T1000 (cell line): ENCODE measurements at regions not wholly inside any gene's neighbourhood (a gene's known extent, or its start where the extent isn't known, plus 50 kb on each side); places are given as distances from the start of the nearest gene placed in this dataset.

Experiments used
- DNase-seq: peaks from one replicate; lab custom pipeline; 2025; ENCODE audit warnings: mixed read lengths; lab: John Stamatoyannopoulos, UW

DNA sequence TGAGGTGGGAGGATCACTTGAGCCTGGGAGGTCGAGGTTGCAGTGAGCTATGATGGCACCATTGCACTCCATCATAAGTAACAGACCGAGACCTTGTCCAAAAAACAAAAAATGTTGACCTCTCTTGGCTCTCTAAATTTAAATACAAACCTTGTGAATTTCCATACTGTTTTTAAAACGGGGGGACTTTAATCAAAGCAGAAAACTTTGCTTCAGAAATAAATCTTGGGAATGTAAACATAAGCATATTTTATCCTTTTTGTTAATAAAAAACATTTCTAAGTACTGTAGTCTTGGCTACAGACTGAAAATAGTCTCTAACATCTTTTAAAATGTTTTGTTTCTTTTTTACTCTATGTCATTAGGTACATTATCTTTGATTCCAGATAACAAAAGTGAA is 130.7 kb upstream of the RASSF8 start:
- no peak for DNase-seq

GRCh38 chr12:25828188-25828587 is 130.3 kb upstream of the RASSF8 start:
- no peak for DNase-seq

DNA sequence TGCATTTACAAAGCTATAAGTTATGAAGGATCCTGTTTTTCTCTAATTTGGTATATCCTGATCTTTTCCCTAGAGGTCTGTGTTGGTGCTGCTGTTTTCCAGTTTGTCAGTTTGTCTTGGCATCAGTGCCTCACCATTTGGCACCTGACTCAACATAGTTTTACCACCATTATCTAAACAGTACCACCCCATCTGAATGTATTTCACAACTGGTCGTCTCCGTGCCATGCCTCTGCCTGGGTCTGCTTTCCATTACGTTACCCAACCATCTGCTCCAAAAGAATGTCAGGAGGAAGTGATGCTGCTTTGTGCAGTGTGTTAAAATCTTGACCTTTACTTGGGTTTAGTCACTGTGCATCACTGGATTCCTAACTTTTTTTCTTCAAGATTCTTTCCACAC is 129.3 kb upstream of the RASSF8 start:
- DNase-seq, result peak; percentile 86

DNA sequence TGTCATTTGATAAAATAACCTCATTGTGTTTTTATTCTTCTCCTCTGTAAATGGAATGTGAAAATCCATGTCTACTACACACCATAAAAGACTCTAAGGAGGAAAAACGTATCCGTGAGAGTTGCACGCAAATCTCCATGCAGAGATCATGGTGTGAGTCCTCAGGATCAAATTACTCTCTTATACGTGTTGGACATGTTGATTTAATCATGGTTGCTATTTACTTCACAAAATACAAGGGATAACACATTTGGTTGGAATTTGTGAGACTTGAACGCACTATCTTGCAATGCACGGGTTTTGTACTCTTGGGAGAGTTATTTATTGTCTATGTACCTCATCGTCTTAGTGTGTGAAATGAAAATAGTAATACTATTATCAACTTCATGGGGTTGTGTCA is 128.0 kb upstream of the RASSF8 start:
- no peak for DNase-seq

GRCh38 chr12:25833657-25834056 is 124.8 kb upstream of the RASSF8 start:
- DNase-seq, result no peak

DNA sequence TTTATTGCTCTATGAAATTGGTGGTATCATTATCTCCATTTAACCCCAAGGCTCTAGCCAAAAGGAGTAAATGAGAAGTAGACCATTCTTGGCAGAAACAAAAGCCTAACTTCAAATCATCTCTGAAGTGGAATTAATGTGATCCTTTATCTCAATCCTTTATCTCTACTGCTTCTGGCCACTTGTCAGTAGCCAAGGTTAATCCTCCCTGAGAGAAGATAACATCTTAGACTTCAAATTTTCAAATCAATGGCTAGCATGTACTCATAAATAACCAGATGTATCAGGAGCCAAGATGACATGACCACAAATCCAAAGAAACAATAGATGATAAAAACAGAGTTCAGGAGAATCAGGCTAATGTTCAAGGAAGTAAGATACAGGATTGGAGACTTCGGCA is 123.1 kb upstream of the RASSF8 start:
- no peak for DNase-seq

- DNase-seq, result no peak
Measured at GRCh38 chr12:25838007-25838406, 120.5 kb upstream of the RASSF8 start.

GRCh38 chr12:25839470-25839869 is 119.0 kb upstream of the RASSF8 start:
- DNase-seq, result no peak

- no peak for DNase-seq
Measured at GRCh38 chr12:25840678-25841465, 117.6 kb upstream of the RASSF8 start.

GRCh38 chr12:25842254-25842653 is 116.2 kb upstream of the RASSF8 start:
- DNase-seq, result no peak

GRCh38 chr12:25843976-25844375 is 114.5 kb upstream of the RASSF8 start:
- no peak for DNase-seq

DNA sequence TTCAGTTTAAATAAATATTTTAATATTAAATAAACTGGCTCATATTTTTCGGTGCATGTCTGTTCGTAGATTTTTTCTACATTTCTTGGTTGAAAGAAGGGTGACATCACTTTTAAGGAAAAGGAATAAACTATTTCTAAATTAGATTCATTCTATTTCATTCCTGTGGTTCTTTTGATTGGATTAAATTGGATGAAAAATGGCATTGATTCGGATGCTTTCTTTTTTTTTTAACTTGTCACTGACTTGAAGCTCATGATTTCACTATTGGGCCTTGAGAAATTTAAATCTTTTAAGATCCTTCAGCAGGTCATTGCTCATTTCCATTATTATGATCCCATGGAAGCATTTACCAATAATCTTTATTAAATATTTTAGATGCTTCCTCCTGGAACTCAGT is 113.1 kb upstream of the RASSF8 start:
- DNase-seq, result no peak

DNA sequence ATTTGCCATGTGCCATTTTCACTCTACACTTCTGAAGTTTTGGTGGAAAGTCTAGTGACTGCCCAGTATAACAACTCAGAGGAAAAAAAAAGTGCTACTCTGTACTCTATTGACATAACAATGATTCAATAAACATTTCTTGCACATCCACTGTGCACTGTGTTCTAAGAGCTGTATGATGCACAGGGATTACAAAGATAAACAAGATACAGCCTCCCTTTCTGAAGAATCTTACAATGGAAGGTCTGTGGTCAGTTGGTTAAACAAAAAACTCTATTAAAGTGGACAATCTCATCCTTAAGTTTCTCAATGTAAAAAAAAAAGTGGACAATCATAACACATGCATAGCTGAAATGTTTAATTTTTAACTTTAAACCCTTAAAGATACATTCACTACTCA is 105.7 kb upstream of the RASSF8 start:
- DNase-seq, result no peak

GRCh38 chr12:25853316-25854095 is 105.0 kb upstream of the RASSF8 start:
- no peak for DNase-seq

GRCh38 chr12:25854991-25855390 is 103.5 kb upstream of the RASSF8 start:
- DNase-seq, result no peak

DNA sequence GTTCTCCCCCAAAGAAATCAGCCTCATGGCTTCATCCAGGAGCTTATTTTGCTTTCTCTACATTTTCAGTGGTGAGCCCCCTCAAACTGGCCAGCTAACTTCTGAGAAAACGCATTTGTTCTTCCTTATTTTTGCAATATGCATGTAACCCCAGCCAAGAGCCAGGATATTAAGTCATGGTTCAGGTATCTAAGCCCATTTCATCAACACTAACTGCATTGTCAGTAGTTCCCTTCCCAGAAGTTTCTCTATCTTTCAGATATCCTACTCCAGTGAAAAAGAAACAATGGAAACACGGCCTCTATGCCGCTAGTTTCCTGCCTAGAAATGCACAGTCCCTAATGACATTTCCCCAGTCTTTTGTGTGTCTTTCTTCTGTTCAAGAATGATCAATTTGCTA is 102.8 kb upstream of the RASSF8 start:
- no peak for DNase-seq

DNA sequence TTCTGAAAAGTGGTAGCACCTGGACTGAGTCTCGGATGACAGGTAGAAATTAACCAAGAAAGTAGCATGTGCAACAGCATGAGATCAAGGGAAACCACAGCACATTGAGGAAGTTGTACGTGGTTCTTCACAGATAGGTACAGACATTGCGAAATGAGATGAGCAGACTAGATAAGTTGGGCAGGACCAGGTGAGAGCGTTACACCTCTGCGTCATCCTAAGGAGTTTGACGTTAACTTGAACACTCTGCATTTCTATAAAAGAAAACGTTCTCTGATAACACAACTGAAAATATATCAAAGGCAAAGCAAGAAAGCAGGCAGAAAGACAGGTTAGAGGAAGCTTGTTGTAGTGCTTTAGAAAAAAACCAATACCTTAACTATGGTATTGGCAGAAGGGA is 98.5 kb upstream of the RASSF8 start:
- DNase-seq, result no peak

DNA sequence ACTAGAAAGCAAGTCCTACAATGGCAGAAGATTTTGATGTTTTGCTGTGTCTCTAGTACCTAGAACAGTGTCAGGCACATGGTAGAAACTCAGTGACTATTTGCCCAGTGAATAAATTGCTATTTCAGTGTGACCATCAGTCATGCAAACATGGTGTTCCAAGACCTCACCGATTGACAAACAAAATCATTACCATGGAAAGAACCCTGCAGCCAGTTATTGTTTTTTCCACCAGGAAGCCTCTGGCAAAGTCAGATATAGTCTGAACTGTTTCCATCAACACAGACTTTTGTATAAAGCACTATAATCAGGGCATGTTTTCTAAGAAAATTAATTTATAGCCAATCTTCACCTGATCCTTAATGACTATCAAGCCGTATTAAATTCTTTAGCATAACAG is 97.3 kb upstream of the RASSF8 start:
- no peak for DNase-seq

GRCh38 chr12:25864306-25865276 is 93.9 kb upstream of the RASSF8 start:
- DNase-seq, result no peak

DNA sequence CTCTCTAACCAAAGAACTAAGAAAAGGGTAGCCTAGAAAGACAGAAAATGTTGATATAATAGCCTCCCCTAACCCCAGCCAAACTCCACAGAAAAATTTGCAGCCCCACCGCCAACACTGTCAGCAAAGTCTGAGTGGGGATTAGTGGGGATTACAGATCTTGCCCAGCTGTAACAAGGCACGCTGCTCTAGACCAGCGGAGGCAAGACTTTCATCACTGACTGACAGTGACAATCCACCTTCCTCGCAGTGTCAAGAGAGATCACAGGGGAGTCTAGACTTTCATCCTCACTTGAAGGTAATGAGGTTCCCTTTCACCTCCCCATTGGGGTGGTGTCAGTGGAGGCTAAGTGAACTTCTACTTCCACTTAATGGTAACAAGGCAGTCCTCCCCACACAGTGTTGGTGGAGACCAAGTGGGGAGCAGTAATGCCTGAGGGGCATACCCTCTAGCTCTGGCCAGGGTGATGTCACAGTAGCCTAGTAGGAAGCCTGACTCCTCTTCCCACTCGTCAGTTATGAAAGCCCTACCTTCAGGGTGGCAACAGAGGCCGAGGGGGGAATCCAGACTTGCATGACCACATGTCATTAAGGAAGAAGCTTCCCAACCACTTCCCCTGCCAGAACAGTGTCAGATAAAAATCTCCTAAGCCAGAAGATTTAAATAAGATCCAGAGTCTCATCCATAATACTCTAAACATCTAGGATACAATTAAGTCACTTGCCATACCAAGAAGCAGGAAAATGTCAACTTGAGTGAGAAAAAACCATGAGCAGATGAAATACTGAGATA is 91.7 kb upstream of the RASSF8 start:
- DNase-seq, result no peak

DNA sequence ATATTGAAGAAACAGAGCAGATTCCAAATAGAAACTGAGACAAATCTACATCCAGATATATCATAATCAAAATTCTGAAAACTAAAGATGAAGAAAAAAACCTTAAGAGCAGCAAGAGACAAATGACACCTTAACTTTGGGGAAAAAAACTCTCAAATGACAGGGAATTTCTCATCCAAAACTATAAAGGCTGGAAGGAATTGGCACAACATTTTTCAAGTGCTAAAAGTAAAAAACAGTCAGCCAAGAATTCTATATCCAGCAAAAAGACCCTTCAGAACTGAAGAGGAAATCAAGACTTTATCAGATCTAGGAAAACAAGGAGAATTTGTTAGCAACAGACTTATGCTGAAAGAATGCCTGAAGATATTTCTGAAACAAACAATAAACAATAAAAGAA is 90.3 kb upstream of the RASSF8 start:
- DNase-seq, result no peak

GRCh38 chr12:25872137-25872536 is 86.3 kb upstream of the RASSF8 start:
- no peak for DNase-seq
